GM18909 (cell line): ENCODE measurements at regions not wholly inside any gene's neighbourhood (a gene's known extent, or its start where the extent isn't known, plus 50 kb on each side); places are given as distances from the start of the nearest gene placed in this dataset.
A peak's percentile ranks its signal among the peaks of the same experiment; 100 is the strongest.

Experiments used
- ATAC-seq: cut with Tn5 transposase; IDR thresholded peaks from one replicate; pipeline ENCODE4 v1.9.1; 2021; ENCODE audit warnings: mild to moderate bottlenecking; ENCODE audit not compliant: unreplicated experiment, poor library complexity

GRCh38 chr12:103178366-103179080, 221.0 kb downstream of the ASCL1 start:
- ATAC-seq = no peak

- ATAC-seq = peak; percentile 92
Measured at GRCh38 chr12:103181366-103182152, 224.1 kb downstream of the ASCL1 start.

- ATAC-seq = no peak
Measured at GRCh38 chr12:103182299-103182698, 224.8 kb downstream of the ASCL1 start.

GRCh38 chr12:103196467-103196866, 239.0 kb downstream of the ASCL1 start:
- ATAC-seq = no peak

GRCh38 chr12:103197725-103198388, 240.4 kb downstream of the ASCL1 start:
- no peak for ATAC-seq

- no peak for ATAC-seq
Measured at GRCh38 chr12:103198499-103198898, 241.0 kb downstream of the ASCL1 start.

- no peak for ATAC-seq
Measured at GRCh38 chr12:103205906-103206305, 248.4 kb downstream of the ASCL1 start.

DNA sequence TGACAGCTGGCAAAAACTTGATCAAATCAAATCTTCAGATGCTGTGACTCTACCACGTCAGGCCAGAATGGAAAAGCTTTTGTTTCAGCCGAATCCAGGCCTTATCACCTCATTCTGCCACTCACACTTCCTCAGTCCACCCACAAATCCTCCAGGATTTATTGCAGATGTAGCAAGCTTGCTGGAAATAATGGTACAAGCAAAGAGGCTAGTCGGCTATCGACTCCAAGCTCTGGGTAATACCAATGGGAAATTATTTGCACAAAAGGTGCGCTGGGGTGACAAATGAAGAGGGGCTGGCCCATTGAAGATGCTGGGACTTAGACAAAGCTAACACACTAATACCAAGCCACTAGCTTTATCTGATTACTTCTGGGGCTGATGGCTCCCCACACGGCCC, 250.5 kb downstream of the ASCL1 start:
- no peak for ATAC-seq

DNA sequence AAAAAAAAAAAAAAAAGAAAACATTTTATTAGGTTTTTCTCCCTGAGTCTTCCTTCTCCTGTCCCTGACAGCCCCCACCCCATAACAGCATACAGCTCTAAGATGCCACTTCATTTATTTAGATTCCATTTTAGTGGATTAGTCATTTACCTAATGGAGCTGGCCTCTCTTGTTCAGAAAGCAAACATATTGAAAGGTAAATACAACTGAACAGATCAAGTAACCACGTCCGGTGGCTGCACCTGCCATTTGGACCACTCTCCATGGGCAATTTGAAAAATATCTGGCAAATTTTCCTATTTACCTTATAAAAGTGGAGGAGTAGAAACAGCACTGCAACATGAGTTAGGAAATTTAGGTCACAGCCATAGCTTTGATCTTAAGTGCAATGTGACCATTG, 254.6 kb downstream of the C12orf42 start:
- no peak for ATAC-seq

- no peak for ATAC-seq
Measured at GRCh38 chr12:103244596-103244995, 251.2 kb downstream of the C12orf42 start.

GRCh38 chr12:103247531-103247930, 248.2 kb downstream of the C12orf42 start:
- ATAC-seq = no peak

DNA sequence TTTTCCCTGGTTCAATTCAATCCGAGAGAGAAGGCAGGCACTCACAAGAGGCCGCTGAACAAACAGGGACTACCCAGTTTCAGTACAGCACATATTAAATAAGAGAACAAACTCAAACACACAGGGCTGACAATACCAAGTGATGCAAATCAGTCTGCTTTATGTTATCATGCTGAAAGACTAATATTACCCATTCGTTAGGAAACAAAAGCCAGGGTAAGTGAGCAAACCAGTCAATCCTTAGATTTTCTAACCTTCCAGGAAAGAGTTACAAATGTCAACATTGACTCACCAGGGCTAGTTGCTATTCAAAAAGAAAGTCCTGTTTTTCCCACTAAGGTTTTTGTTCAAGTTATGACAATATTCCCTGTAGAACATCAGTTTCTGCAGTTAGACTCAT, 246.2 kb downstream of the C12orf42 start:
- ATAC-seq = no peak

- ATAC-seq = no peak
Measured at GRCh38 chr12:103250487-103250886, 245.3 kb downstream of the C12orf42 start.
